Keratinocyte (primary cell): ENCODE measurements at regions not wholly inside any gene's neighbourhood (a gene's known extent, or its start where the extent isn't known, plus 50 kb on each side); places are given as distances from the start of the nearest gene placed in this dataset.

Experiments
- DNase-seq: peaks from one replicate; pipeline ENCODE4 v3.0.0-alpha.2; 2011; ENCODE audit warnings: low read depth, missing footprints, low spot score
- FAIRE-seq: peaks from 2 replicates; lab custom pipeline; 2011; peaks lifted over from hg19 to GRCh38; lab: Jason Lieb, UNC
- H2AFZ ChIP-seq: 2 replicates; pipeline ENCODE4 v1.6.0; 2012; ENCODE audit warnings: low read length, control low read depth, inconsistent platforms; ENCODE audit not compliant: control insufficient read depth
- H3K27ac ChIP-seq: 2 replicates; pipeline ENCODE4 v1.5.1; 2011; ENCODE audit warnings: low read length; ENCODE audit not compliant: control insufficient read depth, insufficient read depth
- H3K27me3 ChIP-seq: 3 replicates; pipeline ENCODE4 v1.6.0; 2011; ENCODE audit warnings: low read length; ENCODE audit not compliant: control insufficient read depth, insufficient read depth; ENCODE audit errors: extremely low read depth
- H3K36me3 ChIP-seq, 2 experiments: 2 replicates in 1 of 2; 3 replicates in 1 of 2; pipeline ENCODE4 v1.5.1; 2011; ENCODE audit warnings: low read length in 2 of 2, mild to moderate bottlenecking in 1 of 2; ENCODE audit not compliant: control insufficient read depth in 2 of 2, insufficient read depth in 2 of 2; ENCODE audit errors: extremely low read depth in 1 of 2
- H3K4me1 ChIP-seq: 3 replicates; pipeline ENCODE4 v1.5.1; 2011; ENCODE audit warnings: low read length; ENCODE audit not compliant: control insufficient read depth, insufficient read depth; ENCODE audit errors: extremely low read depth
- H3K4me2 ChIP-seq: 3 replicates; pipeline ENCODE4 v1.6.0; 2011; ENCODE audit warnings: low read depth, low read length; ENCODE audit not compliant: control insufficient read depth, insufficient read depth; ENCODE audit errors: extremely low read depth
- H3K4me3 ChIP-seq, 3 experiments: fragments of 200-600 bp in 1 of 3; sonication (generic) in 1 of 3; 2 replicates in 2 of 3; 3 replicates in 1 of 3; pipeline ENCODE4 v1.5.1; 2011 to 2016; ENCODE audit warnings: low read length in 3 of 3, mild to moderate bottlenecking in 3 of 3, control low read depth in 2 of 3, inconsistent platforms in 1 of 3, low read depth in 1 of 3, mixed read lengths in 1 of 3, mixed run types in 1 of 3, moderate library complexity in 1 of 3; ENCODE audit not compliant: control insufficient read depth in 2 of 3, insufficient read depth in 2 of 3; ENCODE audit errors: extremely low read depth in 1 of 3
- H3K79me2 ChIP-seq: 2 replicates; pipeline ENCODE4 v1.6.0; 2012; ENCODE audit warnings: low read length; ENCODE audit not compliant: control insufficient read depth, insufficient read depth
- H3K9ac ChIP-seq: 3 replicates; pipeline ENCODE4 v1.6.0; 2011; ENCODE audit warnings: low read length; ENCODE audit not compliant: control insufficient read depth, insufficient read depth; ENCODE audit errors: extremely low read depth
- H3K9me1 ChIP-seq: 3 replicates; pipeline ENCODE4 v1.6.0; 2011; ENCODE audit warnings: low read length; ENCODE audit not compliant: control insufficient read depth, insufficient read depth; ENCODE audit errors: extremely low read depth
- H3K9me3 ChIP-seq: 2 replicates; pipeline ENCODE4 v1.5.1; 2012; ENCODE audit warnings: low read depth, low read length; ENCODE audit not compliant: control insufficient read depth
- H4K20me1 ChIP-seq: 3 replicates; pipeline ENCODE4 v1.6.0; 2011; ENCODE audit warnings: low read length; ENCODE audit not compliant: control insufficient read depth, insufficient read depth; ENCODE audit errors: extremely low read depth
- EZH2 ChIP-seq: IDR thresholded peaks from one replicate; pipeline ENCODE4 v1.6.1; 2012; ENCODE audit warnings: inconsistent platforms, mild to moderate bottlenecking, low read length, moderate library complexity
- dilution Hi-C: fragments of 300-500 bp; cut with MboI; formaldehyde crosslinking; loops from one replicate; pipeline ENCODE4 v1.7.0; 2020; ENCODE audit warnings: low sequenced_read_pairs; ENCODE audit not compliant: extremely low pct_ligation_motif_present
- TF ChIP-seq, protein P1 (sequence below), 3 experiments: IDR thresholded peaks in 1 of 3; conservative IDR thresholded peaks in 1 of 3; optimal IDR thresholded peaks in 1 of 3; 2 replicates in 2 of 3; 3 replicates in 1 of 3; pipeline versions ENCODE3 to v1.5.1; 2011; ENCODE audit warnings: low read length in 3 of 3, mild to moderate bottlenecking in 3 of 3, moderate library complexity in 2 of 3, control low read depth in 1 of 3, inconsistent platforms in 1 of 3; ENCODE audit not compliant: insufficient read depth in 2 of 3; ENCODE audit errors: extremely low read depth in 1 of 3

DNA sequence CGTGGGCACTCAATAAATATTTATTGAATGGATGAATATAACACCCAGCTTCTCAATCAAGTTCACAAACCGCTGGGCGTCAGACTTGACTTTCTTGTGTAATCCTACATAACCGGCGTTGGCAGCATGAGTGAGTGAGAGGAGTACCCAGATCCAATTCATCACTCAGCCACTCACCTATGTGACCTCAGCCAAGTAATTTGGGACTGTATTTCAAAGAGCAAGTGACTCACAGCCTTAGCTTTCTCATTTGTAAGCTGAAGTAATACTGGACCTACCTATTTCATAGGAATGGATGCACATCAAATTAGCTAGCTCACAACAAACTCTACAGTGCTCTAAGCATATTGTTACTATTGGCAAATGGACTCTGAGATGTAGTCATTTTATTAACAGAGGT, 53.8 kb upstream of the FAM204A start:
- no peak for TF ChIP-seq EZH2
- TF ChIP-seq, protein P1, sequence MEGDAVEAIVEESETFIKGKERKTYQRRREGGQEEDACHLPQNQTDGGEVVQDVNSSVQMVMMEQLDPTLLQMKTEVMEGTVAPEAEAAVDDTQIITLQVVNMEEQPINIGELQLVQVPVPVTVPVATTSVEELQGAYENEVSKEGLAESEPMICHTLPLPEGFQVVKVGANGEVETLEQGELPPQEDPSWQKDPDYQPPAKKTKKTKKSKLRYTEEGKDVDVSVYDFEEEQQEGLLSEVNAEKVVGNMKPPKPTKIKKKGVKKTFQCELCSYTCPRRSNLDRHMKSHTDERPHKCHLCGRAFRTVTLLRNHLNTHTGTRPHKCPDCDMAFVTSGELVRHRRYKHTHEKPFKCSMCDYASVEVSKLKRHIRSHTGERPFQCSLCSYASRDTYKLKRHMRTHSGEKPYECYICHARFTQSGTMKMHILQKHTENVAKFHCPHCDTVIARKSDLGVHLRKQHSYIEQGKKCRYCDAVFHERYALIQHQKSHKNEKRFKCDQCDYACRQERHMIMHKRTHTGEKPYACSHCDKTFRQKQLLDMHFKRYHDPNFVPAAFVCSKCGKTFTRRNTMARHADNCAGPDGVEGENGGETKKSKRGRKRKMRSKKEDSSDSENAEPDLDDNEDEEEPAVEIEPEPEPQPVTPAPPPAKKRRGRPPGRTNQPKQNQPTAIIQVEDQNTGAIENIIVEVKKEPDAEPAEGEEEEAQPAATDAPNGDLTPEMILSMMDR (optimal IDR thresholded peaks at IDR 0.05 in 1 of 3, IDR thresholded peaks at IDR 0.05 in 1 of 3, conservative IDR thresholded peaks at IDR 0.05 in 1 of 3; ENCODE audit: extremely low read depth in 1 of 3, insufficient read depth in 2 of 3, low read length in 3 of 3) = no peak
- dilution Hi-C loops = no loop called here
- H3K4me2 ChIP-seq = no peak overlapping the region
- H3K4me3 ChIP-seq = no peak overlapping the region
- H3K4me1 ChIP-seq = no peaks in the 10 kb centered on the region
- no peaks in the 10 kb centered on the region for H3K9me1 ChIP-seq
- H3K27me3 ChIP-seq = peaks cover 4% of the 10 kb centered on the region
- no peaks in the 10 kb centered on the region for H3K9me3 ChIP-seq
- H3K79me2 ChIP-seq = no peaks in the 10 kb centered on the region
- H2AFZ ChIP-seq = no peak overlapping the region
- no peaks in the 10 kb centered on the region for H3K36me3 ChIP-seq
- no peak overlapping the region for H3K9ac ChIP-seq
- H4K20me1 ChIP-seq = no peaks in the 10 kb centered on the region
- no peak overlapping the region for H3K27ac ChIP-seq
- DNase-seq (no peak), FAIRE-seq (no peak)

DNA sequence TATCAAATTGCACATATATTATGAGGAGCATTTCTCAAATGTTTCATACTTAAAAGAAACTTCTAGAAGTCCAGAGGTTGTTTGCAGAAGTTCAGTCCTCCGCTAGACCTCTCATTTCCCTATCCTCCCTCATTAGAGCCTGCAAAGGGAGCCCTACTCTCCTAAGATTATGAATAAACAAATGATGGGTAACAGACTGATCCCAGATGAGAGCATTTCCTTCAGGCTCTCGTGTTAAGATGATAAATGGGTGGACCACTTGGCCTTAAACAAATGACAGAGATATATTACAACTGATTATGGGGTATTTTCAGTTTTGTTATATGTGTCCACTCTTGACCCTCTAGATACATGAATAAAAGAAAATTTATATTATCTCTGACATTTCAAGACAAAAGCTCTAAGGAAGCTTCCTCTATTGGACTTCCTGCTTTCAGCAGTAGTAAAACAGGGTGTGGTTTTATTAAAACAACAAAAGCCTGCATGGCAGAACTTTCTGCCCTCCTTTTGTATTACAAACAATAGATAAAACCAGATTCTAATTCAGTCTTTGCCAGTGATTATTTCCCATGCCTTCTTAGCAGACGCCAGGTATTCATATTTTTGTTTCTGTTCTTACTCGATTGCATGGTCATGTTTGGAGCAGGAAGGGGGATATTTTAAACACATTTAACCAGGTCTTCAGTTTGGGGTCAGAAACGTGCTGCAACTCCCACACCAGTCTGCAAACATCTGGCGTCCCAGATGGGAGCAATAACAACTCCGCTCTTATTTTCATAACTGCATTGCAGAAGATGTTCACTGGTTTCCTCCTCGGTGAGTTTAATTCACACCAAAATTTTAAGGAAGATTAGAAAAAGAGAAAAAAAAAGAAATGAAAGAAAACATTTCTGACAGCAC, 52.4 kb upstream of the FAM204A start:
- Histone ChIP-seq H4K20me1 (no peaks in the 10 kb centered on the region), H3K27me3 (peaks cover 4% of the 10 kb centered on the region), H3K79me2 (no peaks in the 10 kb centered on the region), H3K36me3 (no peaks in the 10 kb centered on the region), H3K4me1 (no peaks in the 10 kb centered on the region), H3K9me3 (no peaks in the 10 kb centered on the region), H3K4me3 (no peak overlapping the region), H3K9me1 (no peaks in the 10 kb centered on the region), H2AFZ (no peak overlapping the region), H3K4me2 (no peak overlapping the region), H3K9ac (no peak overlapping the region), H3K27ac (no peak overlapping the region)
- DNase-seq (no peak), FAIRE-seq (no peak)
- TF ChIP-seq, protein P1 (optimal IDR thresholded peaks at IDR 0.05 in 1 of 3, IDR thresholded peaks at IDR 0.05 in 1 of 3, conservative IDR thresholded peaks at IDR 0.05 in 1 of 3; ENCODE audit: extremely low read depth in 1 of 3, insufficient read depth in 2 of 3, low read length in 3 of 3) = no peak
- no peak for TF ChIP-seq EZH2
- dilution Hi-C loops = no loop called here
